WERI-Rb-1 (cell line): ENCODE measurements at regions not wholly inside any gene's neighbourhood (a gene's known extent, or its start where the extent isn't known, plus 50 kb on each side); places are given as distances from the start of the nearest gene placed in this dataset.

ENCODE experiments used
- DNase-seq: peaks from one replicate; pipeline ENCODE4 v3.0.0-alpha.2; 2020
- H3K27ac ChIP-seq: fragments of 250-450 bp; sonication (Bioruptor Pico); 2 replicates; pipeline ENCODE4 v1.5.1; 2020; ENCODE audit warnings: mild to moderate bottlenecking, moderate library complexity
- H3K27me3 ChIP-seq: fragments of 250-450 bp; sonication (Bioruptor Pico); 2 replicates; pipeline ENCODE4 v1.5.1; 2021; ENCODE audit warnings: mild to moderate bottlenecking, low read depth, moderate library complexity; ENCODE audit not compliant: insufficient read depth, severe bottlenecking
- H3K36me3 ChIP-seq: fragments of 250-450 bp; sonication (Bioruptor Pico); 2 replicates; pipeline ENCODE4 v1.5.1; 2020; ENCODE audit warnings: mild to moderate bottlenecking, moderate library complexity
- H3K4me3 ChIP-seq: 2 replicates; pipeline ENCODE4 v1.5.1; 2011; ENCODE audit warnings: low read depth, mild to moderate bottlenecking, control low read depth, low read length
- H3K9me3 ChIP-seq: fragments of 250-450 bp; sonication (Bioruptor Pico); 2 replicates; pipeline ENCODE4 v1.5.1; 2021; ENCODE audit warnings: mild to moderate bottlenecking, moderate library complexity; ENCODE audit not compliant: severe bottlenecking
- CTCF ChIP-seq: IDR thresholded peaks from 2 replicates; pipeline ENCODE4 v1.5.1; 2011; ENCODE audit warnings: low read depth, mild to moderate bottlenecking, control low read depth, inconsistent platforms, low read length

DNA sequence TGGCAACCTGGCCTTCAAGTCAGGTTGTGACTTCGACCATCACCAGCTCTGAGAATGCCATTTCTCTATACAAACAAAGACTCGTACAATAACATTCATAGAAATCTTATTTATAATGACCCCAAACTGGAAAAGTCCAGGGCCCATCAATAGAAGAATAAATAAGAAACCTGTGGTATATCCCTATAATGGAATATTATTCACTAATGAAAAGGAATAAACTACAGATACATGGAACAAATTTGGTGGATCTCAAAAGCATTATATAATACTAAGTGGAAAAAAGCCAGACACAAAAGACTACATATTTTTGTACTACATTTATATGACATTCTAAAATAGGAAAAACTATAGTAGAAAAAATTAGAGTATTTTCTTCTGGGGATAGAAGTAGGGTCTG is 109.4 kb upstream of the INPP4B start:
- H3K27me3 ChIP-seq: no peaks in the 10 kb centered on the region
- H3K9me3 ChIP-seq: no peaks in the 10 kb centered on the region
- no peak overlapping the region for H3K4me3 ChIP-seq
- no peak overlapping the region for H3K27ac ChIP-seq
- TF ChIP-seq CTCF: no peak
- H3K36me3 ChIP-seq: no peaks in the 10 kb centered on the region
- DNase-seq: no peak

- Histone ChIP-seq H3K9me3 (no peaks in the 10 kb centered on the region), H3K4me3 (no peak overlapping the region), H3K36me3 (no peaks in the 10 kb centered on the region), H3K27me3 (no peaks in the 10 kb centered on the region), H3K27ac (no peak overlapping the region)
- TF ChIP-seq CTCF: no peak
- no peak for DNase-seq
These were observed 113.1 kb upstream of the INPP4B start for GRCh38 chr4:142959173-142959572.

GRCh38 chr4:142960126-142960525 is 114.0 kb upstream of the INPP4B start:
- Histone ChIP-seq H3K36me3 (no peaks in the 10 kb centered on the region), H3K9me3 (no peaks in the 10 kb centered on the region), H3K27me3 (no peaks in the 10 kb centered on the region), H3K27ac (no peak overlapping the region), H3K4me3 (no peak overlapping the region)
- no peak for DNase-seq
- TF ChIP-seq CTCF: no peak

DNA sequence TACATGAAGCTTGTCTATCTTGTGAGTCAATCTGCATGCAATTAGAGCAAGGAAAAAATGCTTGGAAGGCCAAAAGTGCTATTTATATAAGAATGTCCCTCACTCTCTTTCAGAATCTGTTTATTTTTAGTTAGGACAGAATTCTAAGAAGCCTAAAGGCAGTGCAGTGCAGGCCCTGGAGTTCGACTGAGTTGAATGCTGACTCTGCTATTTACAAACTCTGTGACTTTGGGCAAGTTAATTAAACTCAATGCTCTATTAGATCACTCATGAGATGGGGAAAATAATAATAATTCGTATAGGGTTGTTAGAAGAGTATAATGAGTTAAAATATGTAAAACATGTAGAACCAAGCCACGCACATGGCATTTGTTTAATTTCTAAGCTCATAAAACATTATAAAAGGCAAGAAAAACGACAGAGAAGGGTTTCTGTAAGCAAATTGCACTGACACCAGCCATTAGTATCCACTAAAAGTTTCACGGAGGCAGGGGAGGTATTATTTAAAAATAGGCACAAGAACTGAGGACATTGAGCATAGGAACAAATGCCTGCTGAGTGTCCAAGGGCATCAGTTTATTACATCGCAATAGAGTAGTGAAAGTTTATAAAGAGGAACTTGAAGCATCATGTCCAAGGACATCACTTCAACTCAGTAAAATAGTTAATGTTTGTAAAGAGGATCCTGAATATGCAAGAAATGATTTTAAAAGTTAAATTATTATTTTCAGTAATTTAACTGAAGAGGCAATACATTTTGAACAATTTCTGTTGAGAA is 115.0 kb upstream of the INPP4B start:
- no peak for DNase-seq
- Histone ChIP-seq H3K27me3 (no peaks in the 10 kb centered on the region), H3K36me3 (no peaks in the 10 kb centered on the region), H3K4me3 (no peak overlapping the region), H3K9me3 (peaks cover under 1% of the 10 kb centered on the region), H3K27ac (no peak overlapping the region)
- TF ChIP-seq CTCF: no peak

DNA sequence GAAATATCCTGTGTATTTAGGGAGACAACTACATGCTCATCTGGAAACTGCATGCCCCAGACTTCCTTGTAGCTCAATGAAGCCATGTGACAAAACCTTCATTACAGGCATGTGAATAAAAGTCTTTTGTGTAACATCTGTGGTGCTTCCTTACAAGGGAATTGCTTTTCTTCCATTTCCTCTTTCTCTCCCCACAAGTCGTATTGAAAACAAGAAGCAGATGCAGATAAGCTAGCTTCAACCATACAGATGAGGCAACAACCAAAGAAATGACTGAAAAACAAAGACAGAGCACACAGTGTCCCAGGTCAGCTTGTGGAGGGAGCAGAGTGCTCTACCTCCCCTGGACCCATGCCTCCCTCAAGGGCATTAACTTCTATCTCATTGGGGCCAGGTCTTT is 115.8 kb upstream of the INPP4B start:
- DNase-seq: no peak
- no peak for TF ChIP-seq CTCF
- H3K4me3 ChIP-seq: no peak overlapping the region
- no peak overlapping the region for H3K27ac ChIP-seq
- H3K9me3 ChIP-seq: peaks cover 4% of the 10 kb centered on the region
- H3K27me3 ChIP-seq: no peaks in the 10 kb centered on the region
- H3K36me3 ChIP-seq: no peaks in the 10 kb centered on the region

DNA sequence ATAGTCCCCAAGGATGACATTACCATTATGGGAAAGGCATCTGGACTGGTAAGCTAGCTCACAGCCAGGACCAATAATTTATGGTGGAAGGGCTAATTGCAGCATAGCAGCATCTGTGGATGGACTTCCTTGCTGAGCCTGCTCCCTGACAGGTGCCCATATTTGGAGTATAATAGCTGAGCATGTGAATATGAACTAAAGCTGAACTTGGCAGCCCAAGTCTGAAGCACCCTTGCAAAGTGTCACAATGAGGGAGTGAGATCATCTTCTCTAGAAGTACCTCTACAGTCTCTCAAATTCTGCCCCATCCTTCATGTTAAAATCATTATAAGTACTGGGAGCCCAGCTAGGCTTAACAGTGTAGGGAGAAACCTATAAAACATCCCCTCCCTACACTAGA is 128.2 kb upstream of the INPP4B start:
- Histone ChIP-seq H3K27ac (no peak overlapping the region), H3K9me3 (no peaks in the 10 kb centered on the region), H3K4me3 (no peak overlapping the region), H3K36me3 (no peaks in the 10 kb centered on the region), H3K27me3 (no peaks in the 10 kb centered on the region)
- DNase-seq: no peak
- no peak for TF ChIP-seq CTCF
